GM10266 (cell line): ENCODE measurements at regions not wholly inside any gene's neighbourhood (a gene's known extent, or its start where the extent isn't known, plus 50 kb on each side); places are given as distances from the start of the nearest gene placed in this dataset.
"Not testable (repeated sequence)": the region's sequence is repeated elsewhere in the genome, so short reads cannot be mapped to it uniquely, and the experiment has no call there.

Source experiments
- DNase-seq: peaks from one replicate; pipeline ENCODE4 v3.0.0; 2012; ENCODE audit errors: extremely low spot score
- TF ChIP-seq, protein P1 (sequence below): IDR thresholded peaks from 2 replicates; pipeline ENCODE4 v1.5.1; 2012; ENCODE audit warnings: mild to moderate bottlenecking, low read depth; ENCODE audit not compliant: control insufficient read depth, insufficient read depth; ENCODE audit errors: missing control alignments

DNA sequence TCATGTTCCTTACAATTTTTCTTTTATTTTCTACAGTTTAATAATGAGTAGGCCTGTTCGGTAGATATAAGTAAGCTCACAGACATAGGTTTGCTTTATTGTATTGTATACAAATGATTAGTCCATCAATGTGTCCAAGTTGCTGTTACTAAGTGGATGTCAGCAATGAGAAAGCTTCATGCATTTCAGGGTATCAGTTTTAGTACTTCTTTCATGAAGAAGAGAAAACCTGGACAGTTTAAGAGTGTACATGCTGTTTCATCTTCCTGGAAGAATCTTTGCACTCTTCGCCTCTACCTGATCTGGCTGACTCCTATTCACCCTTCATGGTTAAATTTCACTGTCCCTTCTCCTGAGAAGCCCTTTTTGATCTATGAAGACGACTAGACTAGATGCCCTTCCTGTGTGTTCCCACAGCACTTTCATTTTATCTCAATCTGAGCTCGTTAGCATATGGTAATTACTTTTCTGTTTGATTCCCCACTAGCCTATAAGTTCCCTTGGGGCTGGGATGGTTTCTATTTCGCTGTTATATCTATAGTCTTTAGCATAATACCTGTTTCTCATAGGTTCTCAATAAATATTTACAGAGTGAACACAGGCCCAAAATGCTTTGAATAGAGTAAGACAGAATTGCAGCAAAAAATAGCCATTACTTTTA is 70.7 kb downstream of the CETN3 start:
- TF ChIP-seq, protein P1, sequence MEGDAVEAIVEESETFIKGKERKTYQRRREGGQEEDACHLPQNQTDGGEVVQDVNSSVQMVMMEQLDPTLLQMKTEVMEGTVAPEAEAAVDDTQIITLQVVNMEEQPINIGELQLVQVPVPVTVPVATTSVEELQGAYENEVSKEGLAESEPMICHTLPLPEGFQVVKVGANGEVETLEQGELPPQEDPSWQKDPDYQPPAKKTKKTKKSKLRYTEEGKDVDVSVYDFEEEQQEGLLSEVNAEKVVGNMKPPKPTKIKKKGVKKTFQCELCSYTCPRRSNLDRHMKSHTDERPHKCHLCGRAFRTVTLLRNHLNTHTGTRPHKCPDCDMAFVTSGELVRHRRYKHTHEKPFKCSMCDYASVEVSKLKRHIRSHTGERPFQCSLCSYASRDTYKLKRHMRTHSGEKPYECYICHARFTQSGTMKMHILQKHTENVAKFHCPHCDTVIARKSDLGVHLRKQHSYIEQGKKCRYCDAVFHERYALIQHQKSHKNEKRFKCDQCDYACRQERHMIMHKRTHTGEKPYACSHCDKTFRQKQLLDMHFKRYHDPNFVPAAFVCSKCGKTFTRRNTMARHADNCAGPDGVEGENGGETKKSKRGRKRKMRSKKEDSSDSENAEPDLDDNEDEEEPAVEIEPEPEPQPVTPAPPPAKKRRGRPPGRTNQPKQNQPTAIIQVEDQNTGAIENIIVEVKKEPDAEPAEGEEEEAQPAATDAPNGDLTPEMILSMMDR = no peak
- peak; percentile 23 for DNase-seq

DNA sequence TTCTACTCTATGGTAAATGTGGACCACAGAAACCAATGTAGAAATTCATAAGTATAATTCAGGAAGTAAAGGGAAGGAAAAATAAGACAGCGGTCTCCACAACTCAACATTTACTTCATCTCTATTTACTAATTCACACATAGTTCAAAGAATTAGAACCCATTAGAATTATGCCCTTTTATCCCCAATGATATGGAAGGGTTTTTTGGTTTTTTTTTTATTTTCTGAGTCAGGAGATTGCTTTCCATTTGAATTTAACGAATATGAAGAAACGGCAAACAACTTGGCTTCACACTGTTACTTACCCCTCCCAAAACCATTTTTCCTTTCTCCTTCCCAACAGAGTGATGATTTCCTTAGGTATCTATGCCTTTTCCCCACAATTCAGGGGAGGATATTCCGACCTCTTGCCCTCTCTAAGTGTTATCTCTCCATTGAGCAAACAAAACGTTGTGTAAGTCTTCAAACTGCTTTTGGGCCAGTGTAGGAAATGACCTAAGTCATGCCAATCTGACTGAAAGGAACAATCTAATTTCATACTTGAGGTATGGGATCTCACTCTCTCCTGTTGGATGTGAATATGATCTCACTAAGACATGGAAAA is 72.0 kb downstream of the CETN3 start:
- DNase-seq = no peak
- TF ChIP-seq, protein P1 = no peak

DNA sequence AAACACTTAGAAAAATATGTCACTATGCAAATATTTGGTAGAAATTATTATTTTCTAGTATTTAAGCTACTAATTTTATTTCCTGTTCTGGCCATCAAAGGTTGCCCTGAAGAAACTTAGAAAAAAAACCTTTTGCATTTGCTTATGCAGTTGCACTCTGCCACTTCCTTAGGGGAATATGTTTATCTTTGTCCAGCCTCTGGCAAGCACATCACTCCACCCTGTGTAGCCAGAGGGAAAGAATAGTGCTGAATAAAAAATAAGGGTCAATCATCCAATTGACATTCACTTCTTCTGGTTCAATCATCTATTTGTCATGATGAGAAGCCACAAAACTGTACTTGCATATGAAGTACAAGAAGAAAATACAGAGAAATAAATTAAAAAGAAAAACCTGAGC is 72.8 kb downstream of the CETN3 start:
- DNase-seq = no peak
- TF ChIP-seq, protein P1 = no peak

DNA sequence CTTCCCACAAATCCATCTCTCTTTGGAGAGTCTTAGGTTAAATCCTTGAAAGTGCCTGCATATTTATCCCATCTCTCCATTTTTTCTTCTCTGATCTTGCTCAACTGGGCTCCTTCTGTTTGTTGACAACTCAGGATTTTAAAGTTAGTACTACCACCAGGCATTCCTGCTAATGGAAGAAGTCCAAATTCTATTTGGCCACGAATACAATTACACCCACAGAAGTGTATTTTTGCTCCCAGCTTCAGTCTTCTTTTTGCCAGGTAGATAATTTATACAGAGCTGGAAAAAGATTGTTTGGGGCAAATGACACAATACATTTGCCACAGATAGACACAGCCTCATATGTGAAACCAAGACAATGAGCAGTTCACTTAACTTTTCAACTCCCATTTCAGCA is 74.8 kb downstream of the CETN3 start:
- TF ChIP-seq, protein P1 = no peak
- DNase-seq = no peak

DNA sequence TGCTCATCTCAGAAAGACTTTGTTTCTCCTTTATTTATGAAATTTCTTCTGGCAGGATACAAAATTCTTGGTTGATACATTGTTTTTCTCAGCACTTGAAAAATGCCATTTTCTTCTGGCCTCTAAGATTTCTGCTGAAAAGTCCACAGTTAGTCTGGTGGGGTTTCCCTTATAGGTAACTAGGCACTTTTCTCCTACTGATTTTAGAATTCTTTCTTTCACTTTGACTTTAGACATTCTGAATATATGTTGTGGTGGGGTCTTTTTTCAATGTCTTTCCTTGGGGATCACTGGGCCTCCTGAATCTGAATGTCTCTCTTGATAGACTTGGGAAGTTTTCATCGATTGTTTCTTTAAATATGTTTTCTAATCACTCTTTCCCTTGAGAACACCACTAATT is 79.6 kb downstream of the CETN3 start:
- TF ChIP-seq, protein P1 = no peak
- no peak for DNase-seq

DNA sequence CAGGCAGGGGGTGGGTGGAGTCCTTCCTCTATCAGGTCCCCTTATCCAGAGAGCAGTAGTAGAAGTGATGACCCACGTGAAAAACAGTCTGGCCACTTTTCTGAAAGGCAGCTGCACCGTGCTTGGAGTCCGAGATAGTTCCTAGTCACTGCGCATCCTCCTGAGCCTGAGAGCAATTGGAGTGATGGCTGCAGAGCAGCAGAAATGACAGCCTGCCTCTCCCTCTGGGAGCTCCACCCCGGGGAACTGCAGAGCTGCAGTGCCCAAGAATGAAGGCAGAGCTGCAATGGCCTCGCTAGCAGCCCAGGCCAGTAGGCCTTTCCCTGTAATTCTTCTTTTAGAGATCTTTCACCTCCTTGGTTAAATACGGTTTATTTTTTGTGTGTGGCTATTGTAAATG is 82.6 kb downstream of the CETN3 start:
- TF ChIP-seq, protein P1 = no peak
- DNase-seq = no peak

DNA sequence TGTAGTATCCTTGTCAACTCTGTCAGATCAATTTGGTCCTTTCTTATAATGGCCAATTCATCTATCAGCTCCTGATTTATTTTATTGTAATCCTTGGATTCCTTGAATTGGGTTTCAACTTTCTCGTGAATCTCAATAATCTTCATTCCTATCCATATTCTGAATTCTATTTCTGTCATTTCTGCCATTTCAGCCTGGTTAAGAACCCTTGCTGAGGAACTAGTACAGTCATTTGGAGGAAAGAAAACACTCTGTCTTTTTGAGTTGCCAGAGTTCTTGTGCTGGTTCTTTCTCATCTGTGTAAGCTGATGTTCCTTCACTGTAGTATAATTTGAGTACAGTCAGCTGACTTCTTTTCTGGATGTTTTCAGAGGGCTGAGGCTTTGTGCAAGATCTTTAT is 84.5 kb downstream of the CETN3 start:
- TF ChIP-seq, protein P1 = no peak
- DNase-seq = no peak

DNA sequence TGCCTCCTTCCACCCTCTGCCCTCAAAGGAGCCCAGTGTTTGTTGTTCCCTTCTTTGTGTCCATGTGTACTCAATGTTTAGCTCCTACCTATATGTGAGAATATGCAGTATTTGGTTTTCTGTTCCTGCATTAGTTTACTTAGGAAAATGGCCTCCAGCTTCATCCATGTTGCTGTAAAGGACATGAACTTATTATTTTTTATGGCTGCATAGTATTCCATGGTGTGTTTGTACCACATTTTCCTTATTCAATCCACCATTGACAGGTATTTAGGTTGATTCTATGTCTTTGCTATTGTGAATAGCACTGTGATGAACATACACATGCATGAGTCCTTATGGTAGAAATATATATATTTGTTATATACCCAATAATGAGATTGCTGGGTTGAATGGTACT is 89.2 kb downstream of the CETN3 start:
- not testable (repeated sequence) for DNase-seq
